Inferior parietal cortex (tissue), 1 donor: ENCODE measurements at regions not wholly inside any gene's neighbourhood (a gene's known extent, or its start where the extent isn't known, plus 50 kb on each side); places are given as distances from the start of the nearest gene placed in this dataset.
"Not testable (repeated sequence)": the region's sequence is repeated elsewhere in the genome, so short reads cannot be mapped to it uniquely, and the experiment has no call there.

Source experiments
- DNase-seq: peaks from one replicate; pipeline ENCODE4 v3.0.0-alpha.2; 2016; ENCODE audit errors: extremely low spot score

GRCh38 chr10:43855667-43856210 is 207.1 kb upstream of the ZNF32 start:
- no peak for DNase-seq

DNA sequence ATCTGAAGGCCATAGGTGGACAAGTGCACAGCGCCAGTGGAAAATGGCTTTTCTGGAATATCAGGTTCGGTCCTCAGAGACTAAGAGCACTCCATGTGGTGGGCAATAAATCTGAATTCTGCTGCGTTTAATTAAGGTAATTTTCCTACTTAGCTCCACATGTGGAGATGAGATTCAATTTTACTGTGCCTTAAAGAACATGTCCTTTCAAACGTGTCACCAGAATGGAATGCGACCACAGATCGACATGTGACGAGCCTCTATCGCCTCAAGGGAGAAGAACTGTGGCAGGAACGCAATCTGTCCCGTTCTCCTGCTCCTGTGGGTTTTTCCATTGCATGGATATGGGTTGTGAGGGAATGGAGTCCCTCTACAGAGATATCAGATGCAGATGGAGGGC is 205.3 kb upstream of the ZNF32 start:
- no peak for DNase-seq

DNA sequence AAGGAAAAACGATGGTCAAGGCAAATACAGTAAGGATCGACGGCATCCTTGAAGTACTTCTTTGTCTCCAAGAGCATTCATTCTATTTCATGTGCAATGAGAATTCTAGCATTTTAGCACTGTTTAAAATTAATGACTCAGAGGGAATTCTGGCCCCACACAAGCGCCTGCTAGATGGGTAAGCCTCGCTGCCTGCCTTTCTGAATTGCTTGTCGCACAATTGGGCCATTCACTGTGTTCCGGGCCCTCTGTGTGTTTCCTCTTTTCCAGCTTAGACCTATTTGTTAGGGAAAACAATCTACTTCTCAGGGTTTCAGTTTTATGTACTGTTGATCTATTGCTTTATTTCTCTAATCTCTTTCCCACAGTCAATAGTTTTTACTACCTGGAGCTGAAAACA is 204.7 kb upstream of the ZNF32 start:
- DNase-seq = no peak

DNA sequence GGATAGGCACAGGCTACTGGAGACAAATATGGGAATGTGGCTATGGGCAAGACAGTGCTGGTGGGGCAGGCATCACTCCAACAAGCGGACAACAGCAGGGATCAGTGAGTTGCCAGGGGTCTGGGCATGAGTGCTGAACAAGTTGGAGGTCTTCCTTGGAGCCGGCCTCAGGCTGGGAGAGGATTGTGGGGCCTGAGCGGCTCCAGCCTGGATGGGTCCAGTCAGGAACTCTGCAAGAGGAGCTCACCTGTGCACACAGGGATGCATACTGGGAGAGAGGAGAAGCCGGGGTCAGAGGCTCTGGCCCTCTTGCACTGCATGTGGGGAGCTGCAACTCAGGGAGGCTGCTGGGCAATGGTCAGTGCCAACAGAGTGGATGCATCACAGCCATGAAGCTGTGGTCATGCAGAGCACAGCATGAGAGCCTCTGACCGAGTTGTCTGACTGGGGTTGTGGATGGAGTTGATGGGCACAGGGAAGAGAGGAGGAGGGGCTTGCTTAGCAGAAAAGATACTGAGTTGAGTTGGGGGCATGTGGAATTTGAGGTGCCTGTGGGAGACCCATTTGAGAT is 204.0 kb upstream of the ZNF32 start:
- DNase-seq = no peak

GRCh38 chr10:43852149-43852548 is 203.5 kb upstream of the ZNF32 start:
- no peak for DNase-seq

GRCh38 chr10:43851030-43851429 is 202.3 kb upstream of the ZNF32 start:
- no peak for DNase-seq

DNA sequence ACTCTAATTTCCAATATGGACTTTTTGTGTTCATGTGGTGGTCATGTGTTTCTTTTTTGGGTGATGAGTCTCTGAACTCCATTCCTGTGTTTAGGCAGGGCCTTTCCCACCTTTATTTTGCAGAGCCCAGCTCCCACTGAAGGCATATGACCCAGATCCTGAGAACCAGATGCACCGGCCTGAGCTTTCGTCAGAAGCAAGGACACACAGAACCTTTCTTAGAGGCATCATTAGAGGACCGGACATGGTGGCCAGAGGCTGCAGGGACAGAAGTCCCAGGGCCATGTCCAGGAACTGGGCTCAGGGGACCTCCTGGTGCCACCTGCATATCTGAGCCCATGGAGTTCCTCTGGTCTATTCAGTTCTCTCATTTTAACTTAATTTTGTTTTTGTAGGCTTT is 200.9 kb upstream of the ZNF32 start:
- DNase-seq = no peak

GRCh38 chr10:43846968-43847367 is 198.3 kb upstream of the ZNF32 start:
- DNase-seq = no peak

DNA sequence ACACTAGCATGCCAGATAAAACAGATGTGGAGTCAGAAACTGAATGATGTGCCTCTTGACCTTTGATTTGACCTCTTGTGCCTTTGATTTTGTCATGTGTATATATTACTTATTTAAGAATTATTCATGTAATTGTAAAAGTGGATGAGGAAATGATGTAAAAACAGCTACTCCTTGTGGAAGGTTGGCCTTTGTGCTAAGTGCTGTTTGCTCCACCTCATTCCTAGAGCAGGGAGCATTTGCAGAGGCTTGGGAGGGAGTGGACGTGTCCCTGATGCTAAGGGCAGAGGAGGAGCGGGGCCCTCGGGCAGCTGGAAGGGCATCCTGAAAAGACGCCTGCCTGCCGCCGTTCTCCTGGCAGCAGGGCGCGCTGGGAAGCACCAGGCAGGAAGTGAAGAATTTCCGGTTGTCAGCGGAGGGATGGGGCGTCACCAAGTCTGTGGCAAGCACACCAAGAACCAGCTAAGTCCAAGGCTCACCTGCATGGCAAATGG is 197.6 kb upstream of the ZNF32 start:
- no peak for DNase-seq

GRCh38 chr10:43845121-43845520 is 196.4 kb upstream of the ZNF32 start:
- no peak for DNase-seq

DNA sequence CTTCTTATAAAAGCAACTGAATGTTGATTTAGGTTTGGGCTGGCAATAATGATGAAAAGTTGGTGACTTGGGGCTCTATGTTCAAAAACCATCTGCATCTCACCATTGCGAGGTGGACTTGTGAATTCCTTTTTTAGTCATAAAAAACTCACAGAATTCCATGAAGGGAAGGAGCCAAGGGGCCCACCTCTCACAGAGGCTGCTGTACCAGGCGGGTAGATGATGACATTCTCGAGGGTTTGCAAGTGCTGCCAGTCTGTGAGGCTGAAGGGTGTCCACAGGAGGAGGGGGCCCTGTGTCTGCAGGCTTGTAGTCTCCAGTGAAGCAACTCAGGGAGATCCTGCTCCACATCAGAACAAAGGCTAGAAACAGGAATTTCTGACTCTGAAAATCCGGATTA is 195.5 kb upstream of the ZNF32 start:
- DNase-seq = no peak

DNA sequence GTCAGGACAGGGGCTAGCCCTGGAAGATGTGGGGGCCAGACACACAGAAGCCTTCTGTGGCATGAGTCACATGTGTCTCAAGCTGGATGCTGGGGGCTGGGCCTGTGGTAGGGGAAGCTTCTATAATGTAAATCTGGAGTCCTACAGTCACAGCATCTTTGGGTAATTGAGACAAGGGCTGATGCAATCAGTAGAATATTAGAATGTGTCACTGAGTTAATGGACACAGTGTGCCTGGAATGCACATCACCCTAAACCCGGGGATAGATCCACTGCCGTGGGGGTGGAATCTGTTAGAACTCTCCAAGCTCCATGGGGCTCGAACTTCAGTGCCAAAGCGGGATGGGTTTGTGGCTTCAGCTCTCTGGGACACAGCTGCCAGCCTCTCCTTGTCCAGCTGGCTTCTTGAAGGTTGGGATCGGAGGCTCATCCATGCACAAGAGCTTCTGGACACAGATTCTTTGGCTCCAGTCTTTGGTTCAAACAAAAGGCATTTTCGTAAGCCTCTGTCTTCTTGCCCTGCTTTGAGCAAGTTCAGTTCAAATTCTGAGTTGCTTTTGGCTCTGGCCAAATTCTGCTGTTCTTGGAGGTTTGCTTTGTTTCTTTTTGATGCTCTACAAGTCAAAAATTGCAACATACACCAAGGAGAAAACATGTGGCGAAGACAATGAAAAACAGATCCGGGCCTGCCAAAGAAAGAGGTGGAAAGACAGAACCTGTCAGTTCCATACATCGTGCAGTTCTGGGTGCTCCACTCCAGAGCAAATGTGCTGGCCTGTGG is 194.8 kb upstream of the ZNF32 start:
- DNase-seq = no peak

- DNase-seq = no peak
These were observed 193.8 kb upstream of the ZNF32 start for GRCh38 chr10:43842496-43842895.

- DNase-seq = no peak
These were observed 193.4 kb upstream of the ZNF32 start for GRCh38 chr10:43842072-43842471.

GRCh38 chr10:43839973-43840372 is 191.3 kb upstream of the ZNF32 start:
- DNase-seq = no peak

GRCh38 chr10:43834751-43835150 is 186.1 kb upstream of the ZNF32 start:
- DNase-seq = not testable (repeated sequence)

- no peak for DNase-seq
These were observed 179.2 kb upstream of the ZNF32 start for GRCh38 chr10:43827853-43828252.

DNA sequence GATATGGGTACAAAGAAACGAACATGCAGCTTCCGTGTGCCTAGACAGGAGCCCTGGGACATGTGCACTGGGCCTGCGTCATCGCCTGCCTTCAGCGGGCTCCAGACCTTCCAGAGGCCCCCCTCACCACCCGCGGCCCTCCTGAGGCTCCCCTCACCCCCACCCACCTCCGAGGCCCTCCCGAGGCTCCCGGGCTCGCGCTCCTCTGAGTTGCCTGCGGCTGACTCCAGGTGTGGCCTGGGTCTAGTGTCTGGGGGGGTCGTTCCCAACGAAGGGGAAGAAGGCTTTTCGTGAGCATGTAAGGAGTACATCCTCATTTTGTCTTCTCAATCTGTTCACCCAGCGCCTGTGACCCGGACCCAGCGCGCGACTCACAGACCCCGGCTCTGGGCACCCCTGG is 177.3 kb upstream of the ZNF32 start:
- DNase-seq = no peak

DNA sequence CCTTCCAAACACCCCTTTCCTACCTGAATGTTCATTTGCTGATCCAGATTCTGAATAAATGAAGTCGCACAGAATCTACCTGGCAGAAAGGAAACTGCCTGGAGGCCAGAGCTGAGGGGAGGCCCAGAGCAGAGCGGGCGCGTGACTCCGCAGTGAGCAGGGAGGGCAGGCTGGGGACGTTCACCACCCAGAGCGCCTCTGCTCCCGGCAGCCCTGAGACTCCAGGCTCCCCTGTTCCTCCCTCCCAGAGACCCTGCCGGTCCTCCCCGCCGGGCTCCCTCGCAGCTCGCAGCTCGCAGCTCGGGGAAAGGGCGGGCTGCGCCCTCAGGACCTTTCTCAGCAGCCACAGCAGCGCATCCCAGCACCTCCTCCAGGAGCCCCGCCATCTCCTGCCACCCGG is 176.7 kb upstream of the ZNF32 start:
- no peak for DNase-seq

DNA sequence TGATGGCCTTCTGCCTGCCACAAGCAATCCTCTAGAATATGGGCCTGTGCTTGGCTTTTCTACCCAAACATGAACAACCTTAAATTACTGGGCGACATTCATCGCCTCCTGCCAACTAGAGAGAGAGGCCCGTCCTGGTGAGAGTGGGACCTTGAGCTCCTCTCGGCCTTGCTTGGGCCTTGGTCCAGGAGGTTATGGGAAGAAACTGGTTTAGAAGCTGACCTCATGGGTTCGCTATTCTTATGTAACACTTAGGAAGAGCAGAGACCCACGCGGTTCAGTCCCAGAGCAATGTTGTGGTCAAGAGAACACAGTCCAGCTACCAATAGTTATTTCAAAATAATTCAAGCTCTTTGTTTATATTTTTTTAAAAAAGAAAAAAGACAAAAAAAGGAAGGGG is 176.3 kb upstream of the ZNF32 start:
- no peak for DNase-seq

DNA sequence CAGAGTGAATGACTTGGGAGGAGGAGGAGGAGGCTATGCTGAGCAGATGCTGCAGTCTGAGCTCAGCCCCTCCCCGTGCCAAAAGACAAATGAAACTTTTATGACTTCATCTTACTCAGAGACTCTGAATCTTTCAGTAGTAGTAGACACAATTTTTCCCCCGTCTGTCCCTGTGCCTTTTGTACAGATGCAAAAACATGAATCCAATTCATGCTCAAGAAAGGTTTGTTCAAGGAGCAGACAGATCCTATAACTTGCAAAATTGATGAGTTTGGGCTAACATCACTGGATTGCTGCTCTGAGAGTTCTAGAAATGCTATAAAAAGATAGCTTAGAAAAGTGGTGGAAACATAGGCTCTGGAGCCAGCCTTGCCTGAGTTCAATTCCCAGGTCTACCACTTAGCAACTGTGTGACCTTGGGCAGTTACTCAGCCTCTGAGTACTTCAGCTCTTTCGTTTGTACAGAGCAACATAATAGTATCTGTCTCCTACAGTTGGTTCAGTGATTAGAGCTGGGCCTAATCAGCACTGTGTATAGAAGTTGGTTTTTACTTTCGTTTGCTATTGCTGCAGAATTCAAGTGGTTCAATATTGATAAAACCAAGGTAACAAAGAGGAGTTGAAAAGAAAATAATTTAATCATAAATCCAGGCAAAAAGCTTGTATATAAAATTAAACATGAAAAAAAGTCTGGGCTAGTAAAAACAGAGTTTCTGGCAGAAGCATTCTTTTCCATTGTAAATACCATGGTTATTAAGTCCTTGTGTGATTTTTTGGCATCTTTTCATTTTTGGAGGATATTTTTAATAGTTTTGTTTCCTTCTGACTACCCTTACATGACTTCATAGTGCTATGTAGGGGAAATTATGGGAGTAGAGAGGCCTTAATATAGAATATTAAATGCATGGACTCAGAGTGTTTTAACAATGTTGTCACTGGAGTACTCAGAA is 174.2 kb upstream of the ZNF32 start:
- no peak for DNase-seq

- no peak for DNase-seq
These were observed 172.4 kb upstream of the ZNF32 start for GRCh38 chr10:43821103-43821502.
